ENCODE measurements at regions not wholly inside any gene's neighbourhood (a gene's known extent, or its start where the extent isn't known, plus 50 kb on each side); places are given as distances from the start of the nearest gene placed in this dataset.

GRCh38 chr13:40205771-40206240, 460.6 kb downstream of the FOXO1 start:
- TF ChIP-seq CTCF (IDR thresholded peaks at IDR 0.05; ENCODE audit: insufficient read depth, low read depth, low read length) (no peak), EZH2 (IDR thresholded peaks at IDR 0.05; ENCODE audit: insufficient read depth, low read length) (no peak)

Data from astrocyte (in vitro differentiated cells and primary cell).